Midbrain (tissue), 1 donor: ENCODE measurements at regions not wholly inside any gene's neighbourhood (a gene's known extent, or its start where the extent isn't known, plus 50 kb on each side); places are given as distances from the start of the nearest gene placed in this dataset.

Experiments used
- DNase-seq: peaks from one replicate; lab custom pipeline; 2025; lab: John Stamatoyannopoulos, UW

GRCh38 chr2:12059616-12060441, 313.4 kb downstream of the LPIN1 start:
- no peak for DNase-seq

GRCh38 chr2:12060886-12061285, 314.5 kb downstream of the LPIN1 start:
- DNase-seq = no peak

- peak; percentile 3 for DNase-seq
Observed at GRCh38 chr2:12061286-12062052, 315.0 kb downstream of the LPIN1 start.

- no peak for DNase-seq
Observed at GRCh38 chr2:12062053-12062395, 315.6 kb downstream of the LPIN1 start.

- no peak for DNase-seq
Observed at GRCh38 chr2:12063210-12063609, 316.8 kb downstream of the LPIN1 start.

GRCh38 chr2:12064153-12064552, 317.7 kb downstream of the LPIN1 start:
- DNase-seq = no peak

GRCh38 chr2:12066116-12066515, 319.7 kb downstream of the LPIN1 start:
- DNase-seq = no peak

- DNase-seq = no peak
Observed at GRCh38 chr2:12066986-12067385, 320.6 kb downstream of the LPIN1 start.

GRCh38 chr2:12068796-12069538, 322.5 kb downstream of the LPIN1 start:
- no peak for DNase-seq

GRCh38 chr2:12070153-12070552, 323.7 kb downstream of the LPIN1 start:
- DNase-seq = no peak

- no peak for DNase-seq
Observed at GRCh38 chr2:12070581-12070980, 324.1 kb downstream of the LPIN1 start.

- no peak for DNase-seq
Observed at GRCh38 chr2:12071318-12071717, 324.9 kb downstream of the LPIN1 start.

- no peak for DNase-seq
Observed at GRCh38 chr2:12073217-12073852, 326.9 kb downstream of the LPIN1 start.

- DNase-seq = peak; percentile 13
Observed at GRCh38 chr2:12074126-12074844, 327.9 kb downstream of the LPIN1 start.

- no peak for DNase-seq
Observed at GRCh38 chr2:12074845-12075217, 328.4 kb downstream of the LPIN1 start.

- no peak for DNase-seq
Observed at GRCh38 chr2:12075603-12076002, 329.2 kb downstream of the LPIN1 start.

GRCh38 chr2:12076810-12077209, 330.4 kb downstream of the LPIN1 start:
- no peak for DNase-seq

GRCh38 chr2:12080360-12080759, 333.9 kb downstream of the LPIN1 start:
- DNase-seq = no peak

- DNase-seq = no peak
Observed at GRCh38 chr2:12081481-12082210, 335.2 kb downstream of the LPIN1 start.

GRCh38 chr2:12083081-12083581, 336.7 kb downstream of the LPIN1 start:
- DNase-seq = no peak
